Neural progenitor cell (in vitro differentiated cells): ENCODE measurements at regions not wholly inside any gene's neighbourhood (a gene's known extent, or its start where the extent isn't known, plus 50 kb on each side); places are given as distances from the start of the nearest gene placed in this dataset.

Source experiments
- DNase-seq: peaks from one replicate; pipeline ENCODE4 v3.0.0-alpha.2; 2016; ENCODE audit warnings: low spot score
- H2AFZ ChIP-seq: fragments of 200-600 bp; sonication (generic); replicated peaks from 2 replicates; pipeline ENCODE4 v1.6.1; 2016; ENCODE audit warnings: antibody characterized with exemption
- H3F3A ChIP-seq: fragments of 200-600 bp; sonication (generic); 2 replicates; pipeline ENCODE4 v1.6.1; 2016; ENCODE audit warnings: antibody characterized with exemption, low read depth
- H3K27ac ChIP-seq: fragments of 200-600 bp; sonication (generic); 2 replicates; pipeline ENCODE4 v1.5.1; 2016; ENCODE audit warnings: mild to moderate bottlenecking
- H3K27me3 ChIP-seq: fragments of 200-600 bp; sonication (generic); 2 replicates; pipeline ENCODE4 v1.6.1; 2016; ENCODE audit warnings: mild to moderate bottlenecking, moderate library complexity
- H3K36me3 ChIP-seq: fragments of 200-600 bp; sonication (generic); 2 replicates; pipeline ENCODE4 v1.5.1; 2016
- H3K4me1 ChIP-seq: fragments of 200-600 bp; sonication (generic); 2 replicates; pipeline ENCODE4 v1.6.1; 2016; ENCODE audit warnings: mixed run types
- H3K4me2 ChIP-seq: fragments of 200-600 bp; sonication (generic); 2 replicates; pipeline ENCODE4 v1.6.1; 2016
- H3K4me3 ChIP-seq: fragments of 200-600 bp; sonication (generic); 2 replicates; pipeline ENCODE4 v1.5.1; 2016
- H3K79me2 ChIP-seq: fragments of 200-600 bp; sonication (generic); 2 replicates; pipeline ENCODE4 v1.6.1; 2016; ENCODE audit warnings: low read depth
- H3K9ac ChIP-seq: fragments of 200-600 bp; sonication (generic); 2 replicates; pipeline ENCODE4 v1.6.1; 2016
- H3K9me3 ChIP-seq: fragments of 200-600 bp; sonication (generic); 2 replicates; pipeline ENCODE4 v1.5.1; 2016; ENCODE audit warnings: low read depth
- H4K20me1 ChIP-seq: fragments of 200-600 bp; sonication (generic); 2 replicates; pipeline ENCODE4 v1.6.1; 2016; ENCODE audit warnings: low read depth
- H3K27ac Mint-ChIP-seq: 3 replicates; pipeline ENCODE4 v1.8.0; 2021; ENCODE audit warnings: mixed read lengths
- H3K27me3 Mint-ChIP-seq: 2 replicates; pipeline ENCODE4 v1.8.0; 2022; ENCODE audit warnings: low read depth, mild to moderate bottlenecking, inconsistent platforms, moderate library complexity, mixed read lengths; ENCODE audit not compliant: insufficient read depth
- H3K36me3 Mint-ChIP-seq: 3 replicates; pipeline ENCODE4 v1.8.0; 2021; ENCODE audit warnings: mixed read lengths
- H3K4me1 Mint-ChIP-seq: 3 replicates; pipeline ENCODE4 v1.8.0; 2021; ENCODE audit warnings: mixed read lengths
- H3K4me3 Mint-ChIP-seq: 3 replicates; pipeline ENCODE4 v1.8.0; 2021; ENCODE audit warnings: mild to moderate bottlenecking, moderate library complexity, mixed read lengths
- H3K9me3 Mint-ChIP-seq: 3 replicates; pipeline ENCODE4 v1.8.0; 2020; ENCODE audit warnings: mixed read lengths
- EZH2 ChIP-seq: fragments of 200-600 bp; sonication (generic); IDR thresholded peaks from 2 replicates; pipeline ENCODE4 v1.6.1; 2017; ENCODE audit warnings: antibody characterized with exemption, mild to moderate bottlenecking, moderate library complexity
- EZH2phosphoT487 ChIP-seq: fragments of 200-600 bp; sonication (generic); IDR thresholded peaks from 2 replicates; pipeline ENCODE4 v1.6.1; 2017; ENCODE audit warnings: antibody characterized with exemption
- TF ChIP-seq, protein P1 (sequence below): fragments of 200-600 bp; sonication (generic); IDR thresholded peaks from 2 replicates; pipeline ENCODE4 v1.5.1; 2017; ENCODE audit warnings: antibody characterized with exemption, mild to moderate bottlenecking

DNA sequence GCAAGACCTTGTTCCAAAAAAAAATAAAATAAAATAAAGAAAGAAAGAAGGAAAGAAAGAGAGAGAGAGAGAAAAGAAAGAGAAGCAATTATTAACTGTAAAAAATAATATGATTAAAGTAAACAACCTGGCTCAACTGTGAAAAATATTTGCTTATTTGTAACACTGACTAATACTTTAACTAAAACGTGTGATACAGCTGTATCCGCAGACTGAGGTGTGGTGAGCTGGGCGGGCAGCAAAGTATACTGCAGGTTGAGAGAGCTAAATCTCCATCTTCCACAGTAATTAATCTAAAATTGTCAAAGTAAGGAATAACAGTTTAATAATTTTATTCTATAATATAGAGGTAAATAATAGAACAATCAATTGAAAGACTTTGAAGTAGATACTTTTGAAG lies 145.5 kb upstream of the FAM241A start:
- H3K9ac ChIP-seq, result no peak overlapping the region
- no peak for TF ChIP-seq EZH2phosphoT487
- no peak for TF ChIP-seq EZH2
- TF ChIP-seq, protein P1, sequence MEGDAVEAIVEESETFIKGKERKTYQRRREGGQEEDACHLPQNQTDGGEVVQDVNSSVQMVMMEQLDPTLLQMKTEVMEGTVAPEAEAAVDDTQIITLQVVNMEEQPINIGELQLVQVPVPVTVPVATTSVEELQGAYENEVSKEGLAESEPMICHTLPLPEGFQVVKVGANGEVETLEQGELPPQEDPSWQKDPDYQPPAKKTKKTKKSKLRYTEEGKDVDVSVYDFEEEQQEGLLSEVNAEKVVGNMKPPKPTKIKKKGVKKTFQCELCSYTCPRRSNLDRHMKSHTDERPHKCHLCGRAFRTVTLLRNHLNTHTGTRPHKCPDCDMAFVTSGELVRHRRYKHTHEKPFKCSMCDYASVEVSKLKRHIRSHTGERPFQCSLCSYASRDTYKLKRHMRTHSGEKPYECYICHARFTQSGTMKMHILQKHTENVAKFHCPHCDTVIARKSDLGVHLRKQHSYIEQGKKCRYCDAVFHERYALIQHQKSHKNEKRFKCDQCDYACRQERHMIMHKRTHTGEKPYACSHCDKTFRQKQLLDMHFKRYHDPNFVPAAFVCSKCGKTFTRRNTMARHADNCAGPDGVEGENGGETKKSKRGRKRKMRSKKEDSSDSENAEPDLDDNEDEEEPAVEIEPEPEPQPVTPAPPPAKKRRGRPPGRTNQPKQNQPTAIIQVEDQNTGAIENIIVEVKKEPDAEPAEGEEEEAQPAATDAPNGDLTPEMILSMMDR, result no peak
- no peaks in the 10 kb centered on the region for H3K79me2 ChIP-seq
- peaks cover 34% of the 10 kb centered on the region for H3K4me1 ChIP-seq
- no peak for DNase-seq
- H3K27me3 ChIP-seq, result no peaks in the 10 kb centered on the region
- no peaks in the 10 kb centered on the region for H3K9me3 ChIP-seq
- H3K27me3 Mint-ChIP-seq, result peaks cover 5% of the 10 kb centered on the region
- H4K20me1 ChIP-seq, result no peaks in the 10 kb centered on the region
- H3K27ac Mint-ChIP-seq, result no peak overlapping the region
- no peaks in the 10 kb centered on the region for H3K9me3 Mint-ChIP-seq
- H3K4me3 Mint-ChIP-seq, result no peak overlapping the region
- H2AFZ ChIP-seq, result no peak overlapping the region
- peaks cover 15% of the 10 kb centered on the region for H3F3A ChIP-seq
- no peaks in the 10 kb centered on the region for H3K36me3 ChIP-seq
- peaks cover 18% of the 10 kb centered on the region for H3K4me1 Mint-ChIP-seq
- H3K4me2 ChIP-seq, result no peak overlapping the region
- no peak overlapping the region for H3K4me3 ChIP-seq
- H3K27ac ChIP-seq, result no peak overlapping the region
- no peaks in the 10 kb centered on the region for H3K36me3 Mint-ChIP-seq

DNA sequence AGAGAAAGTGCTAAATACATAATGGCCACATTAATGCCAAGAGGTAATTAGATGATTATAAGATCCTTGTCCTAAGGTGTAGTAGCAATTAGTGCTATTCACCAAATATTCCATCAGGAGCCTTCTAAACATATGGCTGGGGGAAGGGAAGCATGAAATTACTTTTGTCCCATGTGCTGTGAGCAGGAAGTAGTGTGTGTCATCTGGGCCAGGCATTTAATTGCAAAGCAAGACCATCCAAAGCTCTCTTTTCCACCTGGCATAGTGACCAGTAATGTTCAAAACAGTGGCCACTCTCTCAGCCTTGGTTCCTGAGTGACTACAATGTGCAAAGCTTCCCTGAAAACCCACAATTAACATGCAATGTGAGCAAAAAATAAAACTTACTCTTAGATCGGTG lies 144.2 kb upstream of the FAM241A start:
- TF ChIP-seq EZH2phosphoT487, result no peak

DNA sequence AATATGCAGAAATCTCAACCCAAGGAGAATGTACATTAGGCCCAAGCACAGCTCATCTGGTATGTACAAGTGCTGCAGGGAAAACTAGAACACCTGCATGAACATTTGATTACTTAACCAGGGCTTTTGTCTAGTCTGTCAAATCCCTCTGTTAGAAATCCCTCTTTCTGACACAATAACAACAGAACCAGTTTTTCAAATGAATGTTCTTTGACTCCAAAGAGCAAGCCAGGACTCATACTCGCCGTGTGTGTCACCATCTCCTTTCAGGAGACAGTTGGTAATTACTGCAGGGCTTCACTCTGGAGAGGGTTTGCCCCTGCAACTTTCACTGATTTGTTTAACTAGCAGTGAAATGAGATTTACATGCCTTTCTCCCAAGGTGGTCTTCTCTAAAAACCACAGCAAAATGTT lies 143.0 kb upstream of the FAM241A start:
- Mint-ChIP-seq H3K4me3 (no peak overlapping the region), H3K27me3 (peaks cover 5% of the 10 kb centered on the region)
- H2AFZ ChIP-seq, result no peak overlapping the region

More for the DNA sequence above, 144.2 kb upstream of the FAM241A start:
- Mint-ChIP-seq H3K36me3 (no peaks in the 10 kb centered on the region), H3K27me3 (peaks cover 5% of the 10 kb centered on the region), H3K9me3 (no peaks in the 10 kb centered on the region), H3K4me3 (no peak overlapping the region), H3K4me1 (peaks cover 18% of the 10 kb centered on the region), H3K27ac (no peak overlapping the region)
- no peaks in the 10 kb centered on the region for H4K20me1 ChIP-seq
- no peak overlapping the region for H3K9ac ChIP-seq
- peaks cover 34% of the 10 kb centered on the region for H3K4me1 ChIP-seq
- DNase-seq, result no peak
- H2AFZ ChIP-seq, result no peak overlapping the region
- peaks cover 15% of the 10 kb centered on the region for H3F3A ChIP-seq
- no peaks in the 10 kb centered on the region for H3K27me3 ChIP-seq
- peak overlapping the region; percentile 67 for H3K4me2 ChIP-seq
- H3K36me3 ChIP-seq, result no peaks in the 10 kb centered on the region
- no peak overlapping the region for H3K4me3 ChIP-seq
- no peaks in the 10 kb centered on the region for H3K9me3 ChIP-seq
- H3K79me2 ChIP-seq, result no peaks in the 10 kb centered on the region
- H3K27ac ChIP-seq, result peak overlapping the region; percentile 64

DNA sequence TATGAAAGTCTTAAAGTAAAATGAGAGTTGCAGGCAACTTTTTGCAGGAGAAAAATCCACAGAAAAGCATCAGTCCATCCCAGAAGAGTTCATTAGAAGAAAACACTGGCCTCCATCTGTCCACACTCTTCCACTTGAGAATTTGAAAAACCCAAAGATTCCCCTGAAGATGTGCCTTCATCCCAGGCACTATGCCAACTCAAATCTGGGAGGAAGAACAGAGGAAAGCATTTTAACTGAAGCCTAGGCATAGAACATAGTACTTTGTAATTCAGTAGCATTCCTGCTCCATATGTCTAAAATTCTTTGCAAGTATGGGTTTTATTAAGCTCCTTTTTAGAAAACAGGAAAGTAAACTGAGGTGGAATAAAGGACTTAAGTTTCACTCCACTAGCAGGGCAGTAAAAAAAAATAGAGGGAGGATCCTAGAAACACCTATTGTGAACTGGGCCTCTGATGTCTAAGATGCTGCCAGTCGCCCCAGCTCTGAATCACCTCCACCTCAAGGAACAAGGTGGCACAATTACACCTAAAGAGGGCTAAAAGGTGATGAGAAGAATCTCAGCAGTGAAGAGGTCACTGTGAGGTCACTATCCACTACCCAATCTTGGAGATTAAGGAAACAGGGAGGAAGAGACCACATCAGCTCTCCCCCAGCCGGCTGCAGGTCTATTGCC lies 141.9 kb upstream of the FAM241A start:
- H3K36me3 Mint-ChIP-seq, result no peaks in the 10 kb centered on the region
- H3K27me3 ChIP-seq, result no peaks in the 10 kb centered on the region
- H3K27me3 Mint-ChIP-seq, result no peaks in the 10 kb centered on the region
- no peak overlapping the region for H2AFZ ChIP-seq
- H3K27ac Mint-ChIP-seq, result no peak overlapping the region
- peaks cover 18% of the 10 kb centered on the region for H3K4me1 Mint-ChIP-seq
- no peaks in the 10 kb centered on the region for H3K9me3 Mint-ChIP-seq
- no peaks in the 10 kb centered on the region for H3K36me3 ChIP-seq
- no peak overlapping the region for H3K4me3 Mint-ChIP-seq
- TF ChIP-seq, protein P1, result no peak
- no peak for TF ChIP-seq EZH2
- TF ChIP-seq EZH2phosphoT487, result no peak
- H3K9me3 ChIP-seq, result no peaks in the 10 kb centered on the region
- no peak overlapping the region for H3K4me2 ChIP-seq
- H3K4me3 ChIP-seq, result no peak overlapping the region
- DNase-seq, result no peak
- no peak overlapping the region for H3K27ac ChIP-seq
- H3K79me2 ChIP-seq, result no peaks in the 10 kb centered on the region
- no peaks in the 10 kb centered on the region for H4K20me1 ChIP-seq
- H3K4me1 ChIP-seq, result peaks cover 34% of the 10 kb centered on the region
- no peak overlapping the region for H3K9ac ChIP-seq
- peaks cover 15% of the 10 kb centered on the region for H3F3A ChIP-seq

More for the DNA sequence above, 143.0 kb upstream of the FAM241A start:
- TF ChIP-seq, protein P1, result no peak
- TF ChIP-seq EZH2phosphoT487 (no peak), EZH2 (no peak)
- no peaks in the 10 kb centered on the region for H3K79me2 ChIP-seq
- H4K20me1 ChIP-seq, result no peaks in the 10 kb centered on the region
- Mint-ChIP-seq H3K36me3 (no peaks in the 10 kb centered on the region), H3K9me3 (no peaks in the 10 kb centered on the region), H3K4me1 (peaks cover 18% of the 10 kb centered on the region), H3K27ac (no peak overlapping the region)
- H3F3A ChIP-seq, result peaks cover 15% of the 10 kb centered on the region
- H3K4me3 ChIP-seq, result no peak overlapping the region
- H3K27ac ChIP-seq, result peak overlapping the region; percentile 64
- DNase-seq, result peak; percentile 54
- H3K9ac ChIP-seq, result no peak overlapping the region
- H3K4me1 ChIP-seq, result peaks cover 34% of the 10 kb centered on the region
- peak overlapping the region; percentile 67 for H3K4me2 ChIP-seq
- H3K9me3 ChIP-seq, result no peaks in the 10 kb centered on the region
- H3K27me3 ChIP-seq, result no peaks in the 10 kb centered on the region
- H3K36me3 ChIP-seq, result no peaks in the 10 kb centered on the region
